Activated CD4-positive, alpha-beta T cell treated with anti-CD3 and anti-CD28 coated beads, Interleukin-2, amount 50 U/mL, for 16 hours (primary cell): ENCODE measurements at regions not wholly inside any gene's neighbourhood (a gene's known extent, or its start where the extent isn't known, plus 50 kb on each side); places are given as distances from the start of the nearest gene placed in this dataset.

ENCODE experiments used
- DNase-seq: peaks from one replicate; pipeline ENCODE4 v3.0.0-alpha.2; 2020

DNA sequence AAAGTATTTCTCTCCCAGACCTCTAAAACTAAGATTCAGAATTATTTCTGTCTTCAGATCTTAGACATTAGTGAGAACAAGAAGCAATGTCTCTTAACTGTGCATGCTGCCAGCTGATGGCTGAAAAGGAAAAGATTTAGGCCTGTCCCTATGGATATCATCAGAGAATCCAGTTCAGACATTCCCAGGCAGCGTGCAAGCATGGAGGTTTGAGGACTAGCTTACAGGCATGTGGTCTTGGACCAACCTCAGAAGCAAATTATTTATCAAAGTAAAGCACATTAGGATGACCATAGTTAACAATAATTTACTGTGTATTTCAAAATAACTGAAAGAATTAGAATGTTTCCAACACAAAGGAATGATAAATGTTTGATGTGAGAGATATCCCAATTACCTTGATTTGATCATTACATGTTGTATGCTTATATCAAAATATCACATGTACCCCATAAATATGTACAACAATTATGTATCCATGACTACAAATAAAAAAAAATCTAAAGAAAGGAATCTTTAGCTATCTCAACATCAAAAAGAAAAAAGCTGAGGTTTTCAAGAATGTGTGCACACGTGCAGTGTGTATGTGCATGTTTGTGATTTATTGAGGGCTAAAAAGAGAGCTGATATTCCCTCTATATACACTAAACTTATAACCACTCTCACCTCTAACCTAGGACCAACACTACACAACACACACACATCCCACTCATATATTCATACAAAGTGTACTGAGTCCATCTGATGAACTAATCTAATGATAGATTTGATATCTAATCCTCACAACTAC, 108.9 kb upstream of the THBS1 start:
- no peak for DNase-seq

DNA sequence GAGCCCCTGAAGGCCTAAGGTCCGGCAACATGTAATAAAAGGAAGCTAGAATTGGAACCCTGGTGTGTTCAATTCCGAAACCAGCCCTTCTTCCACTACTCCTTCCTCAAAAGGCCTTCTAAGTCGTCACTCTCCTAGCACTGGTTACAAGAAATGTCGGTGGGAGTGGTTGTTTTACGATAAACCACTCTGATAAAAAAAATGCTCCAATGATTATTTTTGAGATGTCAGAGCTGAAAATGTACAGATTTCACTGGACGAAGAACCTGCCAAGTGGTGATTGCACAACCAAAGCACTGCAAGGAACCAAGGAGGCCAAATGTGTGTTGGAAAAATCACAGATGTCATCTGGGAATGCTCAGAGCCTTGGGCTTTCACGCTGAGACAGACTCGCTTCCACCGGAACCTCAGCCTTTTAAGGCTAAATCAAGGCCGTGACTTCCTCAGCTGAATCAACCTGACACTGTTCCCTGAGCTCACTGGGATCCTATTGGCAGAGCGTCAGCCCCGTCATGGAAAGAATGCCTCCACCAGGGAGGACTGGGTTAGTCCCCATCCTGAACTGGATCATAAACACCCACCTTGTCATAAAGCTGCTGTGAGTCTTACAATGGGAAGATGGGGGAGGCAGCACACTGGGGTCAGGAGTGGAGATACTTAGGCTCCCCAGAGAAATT, 108.1 kb upstream of the THBS1 start:
- no peak for DNase-seq

DNA sequence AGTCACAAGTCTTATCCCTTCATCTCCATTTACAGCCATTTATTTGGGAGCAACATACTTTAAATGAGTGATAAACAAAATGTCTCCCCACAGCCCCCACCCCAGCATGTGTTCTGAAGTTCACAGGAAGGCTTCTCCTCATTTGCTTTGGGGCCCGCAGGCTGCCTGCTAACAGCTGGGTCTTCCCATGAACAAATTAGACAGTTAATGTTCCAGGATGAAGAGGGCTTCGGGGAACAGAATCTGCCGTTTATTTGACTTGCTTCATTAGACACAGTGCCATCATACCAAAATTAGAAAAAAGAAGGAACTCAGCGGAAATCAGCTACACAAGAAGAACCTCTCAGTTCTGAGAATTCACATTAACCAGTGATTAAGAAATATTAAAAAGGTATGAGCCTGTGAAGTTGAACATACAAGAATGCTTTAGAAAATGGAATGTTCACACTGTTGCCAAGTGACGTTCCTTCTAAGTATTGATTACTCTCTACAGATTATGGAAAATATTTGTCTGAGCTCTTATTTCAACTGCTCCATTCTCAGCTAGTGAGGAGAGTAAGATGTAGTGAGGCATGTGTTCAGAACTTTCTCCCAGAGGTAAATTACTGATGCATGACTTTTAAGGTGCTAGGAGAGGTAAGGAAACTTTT, 107.5 kb upstream of the THBS1 start:
- DNase-seq: no peak

DNA sequence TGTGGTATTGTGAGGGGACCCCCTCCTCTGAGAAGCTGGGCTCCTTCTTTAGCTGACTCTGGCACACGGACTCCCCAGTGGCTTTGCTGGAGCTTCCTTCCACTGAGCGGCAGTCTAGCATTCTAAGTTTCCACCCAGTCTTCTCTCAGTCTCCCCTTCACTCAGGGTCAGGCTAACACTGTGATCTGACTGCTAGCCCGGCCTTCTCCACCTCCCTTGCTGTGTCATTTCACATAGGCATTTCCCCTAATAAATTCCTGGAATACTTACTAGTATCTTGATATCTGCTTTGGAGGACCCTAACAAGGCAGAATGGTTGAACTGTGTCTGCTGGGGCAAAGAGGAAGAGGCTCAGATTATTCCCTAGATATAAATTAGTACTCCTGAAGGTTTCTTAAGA, 106.2 kb upstream of the THBS1 start:
- DNase-seq: no peak

DNA sequence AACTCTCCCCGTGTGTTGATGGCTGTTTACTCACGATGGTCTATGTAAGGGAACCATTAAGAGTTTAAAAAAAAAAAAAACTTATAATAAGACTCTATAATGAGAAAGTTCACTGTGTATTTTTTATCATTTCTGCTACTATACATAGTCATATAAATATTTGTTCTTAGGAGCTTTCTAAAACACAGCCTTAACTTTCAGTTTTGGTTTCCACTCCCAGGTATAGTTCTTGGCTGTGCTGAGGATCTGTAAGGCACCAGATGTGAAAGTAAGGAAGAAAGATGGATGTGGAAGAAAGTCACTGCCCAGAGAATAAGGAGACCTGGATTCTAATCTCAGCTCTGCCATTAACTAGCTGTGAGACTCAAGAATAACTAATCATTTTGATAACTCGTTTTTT, 101.9 kb upstream of the THBS1 start:
- DNase-seq: no peak

DNA sequence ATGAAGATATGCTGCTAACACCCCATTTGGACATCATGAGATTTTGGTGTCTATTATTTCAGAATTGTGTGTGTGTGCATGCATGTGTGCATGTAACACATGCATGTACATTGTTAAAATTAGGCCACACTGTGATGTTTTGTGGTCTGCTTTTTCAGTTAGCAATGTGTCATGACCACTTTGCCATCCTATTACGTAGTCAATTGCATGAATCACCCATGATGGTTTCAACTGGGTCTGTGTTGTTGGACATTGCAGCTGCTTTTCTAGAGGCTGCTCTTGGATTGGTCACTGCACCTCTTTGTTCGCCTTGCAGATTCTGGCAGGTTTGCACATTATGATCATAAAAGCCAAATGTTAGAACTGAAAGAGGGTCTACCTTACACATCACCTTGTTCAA, 101.0 kb upstream of the THBS1 start:
- DNase-seq: no peak

DNA sequence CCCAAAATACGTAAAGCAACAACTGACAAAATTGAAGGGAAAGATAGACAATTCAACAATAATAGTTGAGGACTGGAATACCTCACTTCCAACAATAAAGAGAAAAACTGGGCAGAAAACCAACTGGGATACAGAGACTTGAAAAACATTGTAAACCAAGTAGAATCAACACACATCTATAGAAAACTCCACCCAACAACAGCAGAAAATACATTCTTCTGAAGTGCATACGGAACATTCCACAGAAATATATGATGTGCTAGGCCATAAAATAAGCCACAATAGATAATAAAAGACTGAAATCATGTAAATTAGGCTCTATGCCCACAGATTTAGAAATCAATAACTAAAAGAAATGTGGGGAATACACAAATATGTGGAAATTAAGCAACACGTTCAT, 98.4 kb upstream of the THBS1 start:
- DNase-seq: no peak

DNA sequence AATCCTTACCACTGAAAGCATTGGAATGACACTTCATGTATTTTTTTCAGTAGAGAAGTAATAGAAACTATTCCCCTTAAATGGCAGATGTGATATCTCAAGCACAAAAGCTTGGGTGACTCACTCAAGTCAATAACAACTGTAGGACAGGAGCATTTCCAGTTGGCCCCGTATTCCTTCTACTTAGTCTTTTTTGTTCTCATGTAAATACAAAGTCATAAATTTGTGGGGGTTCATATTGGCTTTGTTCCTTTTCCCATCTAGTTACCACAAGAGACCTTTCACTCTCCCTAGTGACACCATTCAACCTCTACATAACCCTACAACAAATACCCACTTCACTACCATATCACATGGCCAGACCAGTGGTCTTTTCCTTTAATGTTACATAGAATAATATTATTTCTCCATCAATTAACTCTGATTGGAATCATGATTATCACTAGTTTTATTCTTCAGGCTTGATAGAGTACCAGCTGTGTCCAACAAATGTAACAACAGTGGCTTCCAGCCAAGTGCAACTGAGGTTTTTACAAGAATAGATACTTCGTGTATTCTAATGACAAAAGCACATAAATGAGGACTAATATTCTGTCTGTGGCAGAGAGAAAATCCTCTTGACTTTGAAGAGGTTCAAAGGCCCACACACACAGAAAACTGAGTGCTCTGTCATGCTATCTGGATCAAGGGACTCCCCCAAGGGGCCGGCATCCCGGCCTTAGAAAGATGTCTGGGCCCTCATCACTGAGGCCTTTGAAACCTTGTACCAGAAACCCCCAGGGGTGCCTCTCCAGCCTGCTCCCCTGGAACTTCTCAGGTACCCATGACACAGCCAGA, 94.0 kb upstream of the THBS1 start:
- DNase-seq: no peak

DNA sequence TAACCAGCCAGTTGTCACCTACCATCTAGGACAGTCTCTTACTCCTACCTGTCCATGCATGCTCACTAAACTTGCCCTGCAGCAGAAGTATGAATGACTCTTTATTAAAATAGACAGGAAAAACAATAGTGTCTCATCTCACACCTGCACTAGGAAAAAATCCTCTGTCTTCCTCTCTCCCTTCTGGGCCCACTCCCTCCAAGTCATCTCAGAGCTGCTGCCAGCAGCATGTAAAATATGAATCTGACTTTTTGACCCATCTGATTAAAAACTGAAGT, 93.5 kb upstream of the THBS1 start:
- DNase-seq: no peak

DNA sequence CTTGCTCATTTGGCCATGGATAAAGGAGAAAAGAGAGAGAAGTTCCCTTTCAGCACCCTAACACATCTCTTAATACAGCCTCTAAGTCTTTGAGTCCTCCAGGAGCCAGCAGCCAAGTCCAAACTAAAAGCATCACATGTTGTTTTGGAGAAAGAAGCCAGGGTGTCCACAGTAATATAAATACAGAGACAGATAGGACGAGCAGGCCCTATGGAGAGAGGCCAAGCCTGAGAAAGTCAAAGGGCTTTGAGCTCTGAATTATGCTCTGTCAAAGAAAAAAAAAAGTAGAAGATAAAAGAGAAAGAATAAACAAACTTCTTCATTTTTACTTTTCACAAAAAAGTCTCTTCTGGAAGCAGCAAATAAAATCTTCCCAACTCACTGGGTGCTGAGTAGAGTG, 92.4 kb upstream of the THBS1 start:
- DNase-seq: no peak

DNA sequence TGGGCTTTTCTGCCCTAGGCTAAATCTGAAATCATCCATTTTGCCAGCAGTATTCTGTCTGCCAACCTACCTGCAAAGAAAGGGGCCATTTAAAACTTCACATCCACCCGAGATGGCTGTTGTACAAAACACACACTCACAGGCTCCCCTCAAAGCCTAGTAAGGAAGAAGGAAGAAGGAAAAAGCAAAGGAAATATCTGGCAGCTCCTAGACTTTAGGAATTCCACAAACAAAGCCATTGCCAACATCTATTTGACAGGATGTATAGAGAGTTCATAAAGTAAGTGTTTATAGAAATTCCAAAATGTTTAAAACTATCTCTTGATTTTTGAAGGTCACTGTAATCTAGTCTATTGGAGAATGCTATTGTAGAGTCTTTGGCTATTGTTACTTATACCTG, 91.9 kb upstream of the THBS1 start:
- DNase-seq: no peak

DNA sequence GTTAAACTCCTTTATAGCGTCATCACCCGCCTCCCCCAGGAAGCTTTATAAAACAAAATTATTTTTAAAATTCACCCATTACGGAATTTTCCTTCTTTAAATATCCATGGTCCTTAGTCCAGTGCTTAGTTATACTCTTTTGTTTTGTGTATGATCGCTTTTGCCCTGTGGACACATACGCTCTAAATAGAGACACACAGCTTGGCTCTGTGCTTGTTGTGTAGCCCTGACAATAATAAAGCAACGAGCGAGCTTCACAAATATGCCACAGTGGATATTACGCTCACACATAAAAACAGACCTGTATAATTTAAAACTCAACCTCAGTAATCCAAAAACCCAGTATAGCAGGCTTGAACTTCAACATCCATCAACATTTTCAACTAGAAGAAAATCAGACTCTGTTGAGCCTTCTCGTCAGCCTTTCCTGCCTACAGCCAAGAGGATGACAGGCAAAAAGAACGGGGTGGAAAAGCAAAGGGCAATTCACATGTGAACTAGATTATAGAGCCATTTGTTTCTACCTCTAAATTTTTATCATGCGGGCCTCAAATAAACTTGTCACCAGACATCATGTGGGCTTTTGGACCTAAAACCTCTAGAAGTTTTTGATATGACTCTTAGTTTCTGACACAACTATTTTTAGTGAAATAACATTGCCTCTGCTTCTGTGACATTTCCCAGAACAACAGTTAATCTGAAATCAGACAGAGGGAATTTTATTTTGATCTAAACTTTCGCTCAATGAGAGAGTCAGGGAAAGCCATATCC, 89.6 kb upstream of the THBS1 start:
- DNase-seq: no peak

DNA sequence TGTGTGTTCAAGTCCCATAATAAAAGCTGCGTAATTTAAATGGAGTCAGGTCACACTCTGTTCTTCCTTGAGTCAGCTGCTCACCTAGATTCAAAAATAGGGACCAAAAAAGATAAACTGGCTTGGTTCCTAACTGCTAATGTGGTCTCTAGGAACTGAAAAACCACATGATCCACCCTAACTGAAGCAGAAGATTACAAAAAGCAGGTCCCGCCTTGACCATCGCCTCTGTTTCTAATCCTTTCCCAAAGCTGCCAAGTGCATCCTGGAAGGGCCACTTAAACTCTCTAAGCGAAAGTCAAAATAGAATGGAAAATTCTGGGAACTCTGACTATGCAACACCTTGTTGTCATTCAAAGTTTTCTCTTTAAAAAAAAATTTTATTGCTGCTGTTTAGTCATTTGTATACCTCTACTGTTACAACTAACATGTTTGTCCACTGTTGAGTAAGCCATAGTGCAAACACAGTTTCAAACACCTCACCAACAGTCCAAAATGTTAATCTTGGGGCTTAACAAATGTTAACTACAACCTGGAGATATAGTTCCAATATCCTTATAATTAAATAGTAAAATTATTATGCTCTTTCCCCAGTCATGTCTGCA, 88.9 kb upstream of the THBS1 start:
- DNase-seq: no peak

DNA sequence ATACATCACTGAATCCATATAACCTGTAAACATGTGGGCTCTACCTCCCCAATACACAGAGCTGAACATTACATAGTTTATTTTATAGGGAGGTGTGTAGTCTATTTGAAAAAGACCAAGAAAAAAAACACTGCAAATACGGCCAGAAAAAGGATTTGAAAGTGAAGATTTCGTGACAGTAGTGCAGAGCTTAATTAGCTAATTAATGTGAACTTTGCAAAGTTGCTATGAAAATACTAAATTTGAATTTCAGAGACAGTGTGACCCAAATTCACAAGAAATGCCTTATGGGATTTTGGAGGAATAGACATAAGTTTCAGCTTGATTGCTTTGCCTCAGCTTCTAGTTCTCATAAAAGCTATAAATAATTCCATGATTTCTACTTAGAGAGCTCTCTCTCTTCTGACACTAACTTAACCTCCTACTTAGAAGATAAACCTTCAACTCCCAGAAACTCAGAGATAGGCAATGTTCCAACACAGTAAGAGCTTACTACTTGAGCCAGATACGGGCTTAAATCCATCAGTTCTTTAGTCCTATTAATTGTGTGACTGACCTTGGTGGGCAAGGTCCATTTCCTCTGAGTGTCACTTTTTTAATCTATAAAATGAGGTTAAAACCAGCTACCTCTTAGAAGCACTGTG, 87.3 kb upstream of the THBS1 start:
- no peak for DNase-seq

DNA sequence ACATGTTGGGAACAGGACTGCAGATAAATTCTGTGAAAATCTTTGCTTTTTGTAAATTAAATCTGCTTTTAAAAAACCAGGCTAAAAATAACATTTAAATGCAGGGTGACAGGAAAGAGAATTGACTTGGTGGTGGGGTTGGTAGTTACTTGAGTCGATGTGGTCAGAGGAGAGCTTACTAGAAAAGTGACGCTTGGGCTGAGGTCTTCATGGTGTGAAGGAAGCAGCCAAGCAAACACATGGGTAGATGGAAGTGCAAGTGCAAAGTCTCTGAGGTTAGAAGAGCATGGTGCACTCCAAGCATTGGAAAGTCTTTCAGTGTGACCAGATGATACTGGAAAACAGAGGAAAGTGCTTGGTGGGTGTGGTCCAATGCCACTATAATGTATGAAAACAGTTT, 86.4 kb upstream of the THBS1 start:
- peak; percentile 29 for DNase-seq

DNA sequence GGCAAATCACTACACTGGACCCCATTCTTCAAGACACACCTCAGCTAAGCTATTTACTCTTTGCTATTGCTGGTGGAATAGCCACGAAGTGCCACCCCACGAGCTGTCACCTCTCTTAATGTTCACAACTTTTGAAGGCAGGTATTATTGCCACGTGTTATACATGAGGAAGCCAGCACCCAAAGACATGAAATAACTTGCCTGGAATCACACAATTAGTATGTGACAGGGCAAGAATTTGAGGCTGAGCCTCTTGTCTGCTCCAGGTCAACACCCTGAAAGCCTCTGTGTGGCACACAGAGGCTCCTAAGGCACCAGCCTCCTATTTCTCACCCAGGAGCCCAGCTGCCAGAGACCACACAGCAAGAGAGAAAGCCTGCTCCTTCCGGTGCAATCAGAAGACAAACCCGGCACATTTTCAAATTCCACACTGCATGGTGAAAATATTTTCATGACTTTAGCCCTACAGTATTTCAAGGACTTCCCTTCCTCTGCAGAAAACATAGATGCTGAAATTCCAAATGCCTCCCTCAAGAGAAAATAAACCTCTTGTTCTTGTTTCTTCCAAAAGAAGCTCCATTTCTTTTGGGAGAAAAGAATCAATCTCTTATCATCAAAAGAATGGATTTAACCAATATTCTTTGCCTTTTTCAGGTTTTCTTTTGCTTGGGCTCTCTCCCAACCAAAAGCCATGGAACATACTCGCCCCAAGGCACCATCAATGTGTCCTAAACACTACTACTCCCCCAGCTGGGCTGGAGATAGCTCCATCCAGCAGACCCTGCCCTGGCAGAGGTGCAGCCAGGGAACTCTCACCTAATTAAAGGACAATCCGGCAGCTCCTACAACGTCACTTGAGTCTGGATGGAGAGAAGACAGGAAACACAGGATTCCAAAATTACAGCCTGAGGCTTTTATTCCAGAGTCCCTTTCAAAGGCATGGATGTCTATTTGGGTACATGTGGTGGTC, 84.7 kb upstream of the THBS1 start:
- no peak for DNase-seq

DNA sequence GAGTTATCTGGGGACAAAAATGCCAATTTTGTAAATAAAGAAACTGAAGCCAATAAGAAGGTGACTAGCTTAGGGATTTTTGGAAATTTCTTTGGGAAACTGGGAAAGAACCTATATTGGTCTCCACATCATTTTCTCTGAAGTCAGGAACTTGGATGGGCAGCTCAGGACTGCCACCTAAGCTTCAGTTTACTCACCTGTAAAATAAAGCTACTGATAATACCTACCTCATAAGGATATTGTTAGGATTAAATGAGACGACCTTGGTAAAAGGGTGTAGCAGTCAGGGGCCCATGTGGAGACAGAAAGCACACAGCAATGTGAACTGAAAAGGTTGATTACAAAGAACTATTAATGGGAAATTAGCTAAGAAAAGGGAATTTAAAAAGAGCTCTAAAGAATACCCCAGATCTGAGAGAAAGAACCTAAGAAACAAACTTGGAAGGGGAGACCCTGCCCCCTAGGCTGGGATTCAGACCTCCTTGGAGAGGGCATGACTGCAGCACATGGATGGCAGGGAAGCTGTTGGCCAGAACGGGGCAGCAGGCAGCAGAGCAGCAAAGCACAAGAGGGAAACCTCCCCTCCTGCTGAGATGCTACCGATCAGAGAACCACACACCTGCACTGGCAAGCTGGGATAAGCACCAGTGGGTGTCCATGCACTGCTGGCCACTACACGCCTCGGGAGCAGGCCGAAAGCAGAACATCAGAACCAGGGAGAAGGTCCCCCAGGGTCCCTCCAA, 83.7 kb upstream of the THBS1 start:
- DNase-seq: no peak

DNA sequence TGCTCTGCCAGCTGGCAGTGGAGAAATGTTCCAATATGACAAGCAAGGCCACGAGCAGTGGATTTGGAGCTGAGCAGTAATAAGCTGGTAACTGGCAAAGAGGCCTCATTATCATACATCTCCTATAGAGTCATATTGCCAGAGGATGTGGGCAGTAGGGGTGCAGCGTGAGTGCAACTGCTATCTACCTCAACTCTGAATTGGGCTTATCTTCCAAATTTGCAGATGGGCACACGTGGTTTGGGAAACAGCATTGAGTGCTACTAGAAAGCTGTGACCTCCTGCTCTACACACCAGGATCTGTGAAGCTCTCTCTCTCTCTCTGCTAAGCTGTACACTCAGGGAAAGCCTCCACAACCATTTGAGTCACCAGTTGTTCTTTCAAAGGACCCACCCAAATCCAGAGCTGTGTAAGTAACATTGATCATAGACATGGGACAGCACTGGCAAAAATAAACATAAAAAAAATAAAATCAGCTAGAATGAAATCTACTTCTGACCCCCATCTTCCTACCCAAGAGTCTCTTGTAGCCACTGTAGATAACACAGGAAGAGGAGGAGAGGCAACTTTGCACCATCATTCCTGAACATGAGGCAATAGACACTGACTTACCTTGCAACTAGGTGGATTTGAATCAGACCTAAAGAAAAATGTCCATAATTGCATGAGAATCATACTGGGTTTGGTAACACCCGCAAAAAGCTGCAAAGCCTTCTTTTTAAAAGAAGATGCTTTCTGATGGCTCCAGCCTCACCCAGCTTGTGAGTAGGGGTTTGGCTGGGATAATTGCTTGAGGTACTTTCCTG, 82.9 kb upstream of the THBS1 start:
- peak; percentile 76 for DNase-seq

DNA sequence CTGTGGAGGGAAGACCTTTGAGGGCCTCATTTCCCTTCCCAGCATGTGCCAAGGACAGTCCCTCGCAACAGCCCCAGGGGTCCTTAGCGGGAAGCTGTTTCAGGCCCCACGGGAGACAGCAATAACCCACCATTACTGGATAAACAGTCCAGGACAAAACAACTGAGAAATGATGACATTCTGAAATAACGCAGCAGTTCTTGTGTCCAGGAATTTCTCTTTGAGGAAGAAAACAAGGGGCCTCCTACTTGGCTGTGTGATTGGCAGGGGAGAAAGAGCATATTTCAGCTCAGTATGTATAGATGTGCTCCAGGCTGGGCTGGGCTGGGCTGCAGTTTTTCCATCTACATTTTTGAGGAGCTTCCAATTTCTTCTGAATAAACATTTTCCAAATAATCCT, 82.2 kb upstream of the THBS1 start:
- DNase-seq: no peak
